GM18519 (cell line): ENCODE measurements at regions not wholly inside any gene's neighbourhood (a gene's known extent, or its start where the extent isn't known, plus 50 kb on each side); places are given as distances from the start of the nearest gene placed in this dataset.
"Not testable (repeated sequence)": the region's sequence is repeated elsewhere in the genome, so short reads cannot be mapped to it uniquely, and the experiment has no call there.

Experiments used
- ATAC-seq: cut with Tn5 transposase; IDR thresholded peaks from one replicate; pipeline ENCODE4 v1.9.1; 2021; ENCODE audit warnings: mild to moderate bottlenecking, moderate library complexity; ENCODE audit not compliant: unreplicated experiment, low FRiP score

- ATAC-seq = no peak
Observed at GRCh38 chr9:75653335-75653734, 237.1 kb upstream of the PCSK5 start.

GRCh38 chr9:75653750-75654149 lies 236.7 kb upstream of the PCSK5 start:
- no peak for ATAC-seq

- ATAC-seq = no peak
Observed at GRCh38 chr9:75657015-75657414, 233.5 kb upstream of the PCSK5 start.

GRCh38 chr9:75658301-75658905 lies 232.1 kb upstream of the PCSK5 start:
- ATAC-seq = no peak

GRCh38 chr9:75664597-75664996 lies 225.9 kb upstream of the PCSK5 start:
- ATAC-seq = no peak

- ATAC-seq = no peak
Observed at GRCh38 chr9:75666856-75667554, 223.5 kb upstream of the PCSK5 start.

- no peak for ATAC-seq
Observed at GRCh38 chr9:75669721-75670120, 220.8 kb upstream of the PCSK5 start.

- ATAC-seq = no peak
Observed at GRCh38 chr9:75671354-75671753, 219.1 kb upstream of the PCSK5 start.

GRCh38 chr9:75672478-75672877 lies 218.0 kb upstream of the PCSK5 start:
- no peak for ATAC-seq

- ATAC-seq = no peak
Observed at GRCh38 chr9:75683591-75683990, 206.9 kb upstream of the PCSK5 start.

- ATAC-seq = no peak
Observed at GRCh38 chr9:75685062-75685461, 205.4 kb upstream of the PCSK5 start.

GRCh38 chr9:75687359-75687953 lies 203.0 kb upstream of the PCSK5 start:
- no peak for ATAC-seq

GRCh38 chr9:75690551-75690950 lies 199.9 kb upstream of the PCSK5 start:
- ATAC-seq = not testable (repeated sequence)

- no peak for ATAC-seq
Observed at GRCh38 chr9:75691408-75691807, 199.1 kb upstream of the PCSK5 start.

- ATAC-seq = no peak
Observed at GRCh38 chr9:75692309-75692708, 198.2 kb upstream of the PCSK5 start.

- no peak for ATAC-seq
Observed at GRCh38 chr9:75695921-75696320, 194.6 kb upstream of the PCSK5 start.

GRCh38 chr9:75699017-75699416 lies 191.5 kb upstream of the PCSK5 start:
- ATAC-seq = no peak

GRCh38 chr9:75699625-75700251 lies 190.7 kb upstream of the PCSK5 start:
- no peak for ATAC-seq

- no peak for ATAC-seq
Observed at GRCh38 chr9:75700252-75700640, 190.2 kb upstream of the PCSK5 start.

- no peak for ATAC-seq
Observed at GRCh38 chr9:75707191-75707590, 183.3 kb upstream of the PCSK5 start.

GRCh38 chr9:75709698-75710097 lies 180.8 kb upstream of the PCSK5 start:
- no peak for ATAC-seq

GRCh38 chr9:75712700-75713099 lies 177.8 kb upstream of the PCSK5 start:
- ATAC-seq = no peak
